ENCODE measurements at regions not wholly inside any gene's neighbourhood (a gene's known extent, or its start where the extent isn't known, plus 50 kb on each side); places are given as distances from the start of the nearest gene placed in this dataset.

- Histone ChIP-seq H3K27ac (ENCODE audit: low read depth, low read length) (no peak overlapping the region), H2AFZ (ENCODE audit: low read depth, low read length, poor library complexity, severe bottlenecking) (no peak overlapping the region), H3K9ac (ENCODE audit: low read length) (no peak overlapping the region), H3K27me3 (ENCODE audit: insufficient read depth, low read length) (peaks cover 28% of the 10 kb centered on the region), H3K4me1 (ENCODE audit: control insufficient read depth in 1 of 2, insufficient read depth in 2 of 2, low read length in 2 of 2) (no peaks in the 10 kb centered on the region), H3K9me2 (ENCODE audit: insufficient read depth) (no peaks in the 10 kb centered on the region), H3K79me2 (ENCODE audit: insufficient read depth, low read length) (no peaks in the 10 kb centered on the region), H3K4me3 (replicated peaks in 1 of 2; ENCODE audit: low read depth in 1 of 2, low read length in 2 of 2) (no peak overlapping the region), H4K20me1 (ENCODE audit: insufficient read depth) (no peaks in the 10 kb centered on the region), H3K9me3 (ENCODE audit: control insufficient read depth in 1 of 2, insufficient read depth in 1 of 2, low read depth in 1 of 2, low read length in 2 of 2) (no peaks in the 10 kb centered on the region), H3K36me3 (ENCODE audit: control insufficient read depth in 1 of 2, insufficient read depth in 2 of 2, low read length in 2 of 2) (no peaks in the 10 kb centered on the region), H3K4me2 (ENCODE audit: low read length) (no peak overlapping the region)
- intact Hi-C loops (cut with micrococcal nuclease), result no loop called here
- POLR2A ChIA-PET, result no interaction called here
- ATAC-seq (no peak), DNase-seq (ENCODE audit: low read depth, low spot score) (no peak)
- TF ChIP-seq ZBTB33 (IDR thresholded peaks at IDR 0.05; ENCODE audit: extremely low read depth, insufficient replicate concordance, low read length), result no peak
- no peak for TF ChIP-seq EGR1 (IDR thresholded peaks at IDR 0.05; ENCODE audit: low read depth)
- no peak for TF ChIP-seq CBX3 (IDR thresholded peaks at IDR 0.05; ENCODE audit: low read depth)
- TF ChIP-seq YY1 (IDR thresholded peaks at IDR 0.05; ENCODE audit: extremely low read depth, insufficient replicate concordance, low read depth, low read length), result no peak
- TF ChIP-seq MAX (IDR thresholded peaks at IDR 0.05), result no peak
- TF ChIP-seq ZNF274 (IDR thresholded peaks at IDR 0.05; ENCODE audit: low read depth, low read length), result no peak
- TF ChIP-seq JUND (IDR thresholded peaks at IDR 0.05), result no peak
- TF ChIP-seq EZH2 (IDR thresholded peaks at IDR 0.05), result no peak
- no peak for TF ChIP-seq ZFX (IDR thresholded peaks at IDR 0.05)
- no peak for TF ChIP-seq EZH2phosphoT487 (IDR thresholded peaks at IDR 0.05; ENCODE audit: borderline replicate concordance)
- TF ChIP-seq REST (IDR thresholded peaks at IDR 0.05; ENCODE audit: low read depth), result no peak
- no peak for TF ChIP-seq RAD21 (IDR thresholded peaks at IDR 0.05; ENCODE audit: low read depth)
- no peak for TF ChIP-seq SP1 (IDR thresholded peaks at IDR 0.05; ENCODE audit: low read depth)
- TF ChIP-seq FOSL1 (IDR thresholded peaks at IDR 0.05; ENCODE audit: low read depth), result no peak
- no peak for TF ChIP-seq TCF7L2 (IDR thresholded peaks at IDR 0.05; ENCODE audit: borderline replicate concordance, extremely low read depth, insufficient read depth, insufficient read length)
- RAD21 ChIA-PET (ENCODE audit: low non-redundant PET in 1 of 2, low total read pairs in 2 of 2, uncharacterized antibody in 2 of 2, unreplicated experiment in 2 of 2), result no interaction called here
- CTCF ChIA-PET, result no interaction called here
- no TSS peak for BruUV-seq (replicated peaks)
These were observed 495.9 kb upstream of the GOLIM4 start for GRCh38 chr3:168591587-168591986.
